ENCODE measurements at regions not wholly inside any gene's neighbourhood (a gene's known extent, or its start where the extent isn't known, plus 50 kb on each side); places are given as distances from the start of the nearest gene placed in this dataset.

- Histone ChIP-seq H3K9me3 (no peaks in the 10 kb centered on the region), H3K27me3 (no peaks in the 10 kb centered on the region), H3K27ac (no peak overlapping the region), H3K4me1 (no peaks in the 10 kb centered on the region), H3K36me3 (no peaks in the 10 kb centered on the region), H3K4me3 (no peak overlapping the region)
- ATAC-seq: no peak
- intact Hi-C loops (cut with DNase I): no loop called here
- no peak for DNase-seq
- TF ChIP-seq CTCF (IDR thresholded peaks at IDR 0.05): no peak
- 93 to 100% methylated on average over 2 of the region's 2 CpGs for WGBS, 2 donors
Observed at GRCh38 chr10:36336315-36336714, 694.2 kb upstream of the FZD8 start.

- no peak for TF ChIP-seq CTCF (IDR thresholded peaks at IDR 0.05)
- Histone ChIP-seq H3K27me3 (no peaks in the 10 kb centered on the region), H3K36me3 (no peaks in the 10 kb centered on the region), H3K27ac (no peak overlapping the region), H3K4me3 (no peak overlapping the region), H3K9me3 (no peaks in the 10 kb centered on the region), H3K4me1 (no peaks in the 10 kb centered on the region)
- DNase-seq (no peak), ATAC-seq (no peak)
- WGBS, 2 donors: 87 to 89% methylated on average over 2 of the region's 2 CpGs
- intact Hi-C loops (cut with DNase I): no loop called here
Observed at GRCh38 chr10:36333446-36333845, 691.4 kb upstream of the FZD8 start.

DNA sequence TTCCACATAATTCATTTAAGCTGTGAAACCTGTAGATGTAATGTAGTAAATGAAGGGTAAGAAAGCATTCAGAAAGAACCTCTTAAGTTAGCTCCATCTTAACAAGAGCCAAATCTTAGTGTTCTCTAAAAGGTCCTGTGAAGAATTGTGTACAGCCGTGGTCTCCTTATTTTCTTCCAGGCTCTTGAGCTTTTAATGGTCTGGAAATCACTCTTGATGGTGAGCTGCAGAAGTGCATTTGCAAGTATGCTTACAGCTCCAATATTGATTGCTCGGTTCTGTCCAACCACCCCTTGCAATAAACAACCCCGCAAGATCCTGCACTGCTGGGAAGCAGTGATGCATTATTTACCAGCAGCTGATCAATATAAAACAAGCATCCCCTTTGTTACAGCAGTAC lies 690.8 kb upstream of the FZD8 start:
- WGBS, 2 donors: 98 to 99% methylated on average over 3 of the region's 3 CpGs
- DNase-seq (no peak), ATAC-seq (no peak)
- Histone ChIP-seq H3K9me3 (no peaks in the 10 kb centered on the region), H3K4me3 (no peak overlapping the region), H3K4me1 (no peaks in the 10 kb centered on the region), H3K27me3 (no peaks in the 10 kb centered on the region), H3K27ac (no peak overlapping the region), H3K36me3 (no peaks in the 10 kb centered on the region)
- no peak for TF ChIP-seq CTCF (IDR thresholded peaks at IDR 0.05)
- intact Hi-C loops (cut with DNase I): no loop called here

- Histone ChIP-seq H3K27ac (no peak overlapping the region), H3K9me3 (no peaks in the 10 kb centered on the region), H3K4me3 (no peak overlapping the region), H3K36me3 (no peaks in the 10 kb centered on the region), H3K27me3 (no peaks in the 10 kb centered on the region), H3K4me1 (no peaks in the 10 kb centered on the region)
- WGBS, 2 donors: 85 to 87% methylated on average over 3 of the region's 3 CpGs
- DNase-seq (no peak), ATAC-seq (no peak)
- intact Hi-C loops (cut with DNase I): no loop called here
- TF ChIP-seq CTCF (IDR thresholded peaks at IDR 0.05): no peak
Observed at GRCh38 chr10:36331121-36331520, 689.0 kb upstream of the FZD8 start.

DNA sequence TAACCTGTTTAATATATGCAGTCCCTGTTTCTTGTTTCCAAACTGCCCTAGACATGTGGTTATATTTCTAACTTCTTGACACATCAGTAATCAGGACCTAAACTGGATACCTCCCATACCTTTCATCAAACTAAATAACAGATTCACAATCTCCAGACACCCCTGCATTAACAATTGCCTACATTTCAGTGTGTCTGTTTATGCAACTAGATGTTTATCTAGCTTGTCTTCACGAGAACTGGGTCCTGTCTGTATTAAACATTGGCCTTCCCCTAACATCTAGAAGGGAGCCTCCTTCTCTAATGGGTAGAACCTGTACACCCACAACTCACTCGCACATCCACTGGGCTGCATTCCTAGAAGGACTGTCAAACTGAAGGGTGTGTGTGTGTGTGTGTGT lies 683.7 kb upstream of the FZD8 start:
- H3K4me3 ChIP-seq: no peak overlapping the region
- intact Hi-C loops (cut with DNase I): no loop called here
- peaks cover 0 to 12% (median 0%) of the 10 kb centered on the region in 11 donors for H3K9me3 ChIP-seq
- ATAC-seq: no peak
- H3K4me1 ChIP-seq: no peaks in the 10 kb centered on the region
- H3K27ac ChIP-seq: no peak overlapping the region
- no peaks in the 10 kb centered on the region for H3K27me3 ChIP-seq
- no peak for TF ChIP-seq CTCF (IDR thresholded peaks at IDR 0.05)
- no peak for DNase-seq
- no peaks in the 10 kb centered on the region for H3K36me3 ChIP-seq
- WGBS, 2 donors: 67 to 72% methylated on average over 2 of the region's 2 CpGs

Data from heart right ventricle (tissue), 16 donors.